ENCODE measurements at regions not wholly inside any gene's neighbourhood (a gene's known extent, or its start where the extent isn't known, plus 50 kb on each side); places are given as distances from the start of the nearest gene placed in this dataset.

GRCh38 chr7:49715486-49715885, 58.0 kb upstream of the VWC2 start:
- ChIA-PET POLR2A (no interaction called here), CTCF (no interaction called here)

GRCh38 chr7:49717547-49717946, 55.9 kb upstream of the VWC2 start:
- POLR2A ChIA-PET, result no interaction called here
- CTCF ChIA-PET, result no interaction called here

- CTCF ChIA-PET, result no interaction called here
- POLR2A ChIA-PET, result no interaction called here
Observed at GRCh38 chr7:49718760-49719159, 54.7 kb upstream of the VWC2 start.

GRCh38 chr7:49721441-49721840, 52.0 kb upstream of the VWC2 start:
- POLR2A ChIA-PET, result no interaction called here
- CTCF ChIA-PET, result no interaction called here
